ENCODE measurements at regions not wholly inside any gene's neighbourhood (a gene's known extent, or its start where the extent isn't known, plus 50 kb on each side); places are given as distances from the start of the nearest gene placed in this dataset.

DNA sequence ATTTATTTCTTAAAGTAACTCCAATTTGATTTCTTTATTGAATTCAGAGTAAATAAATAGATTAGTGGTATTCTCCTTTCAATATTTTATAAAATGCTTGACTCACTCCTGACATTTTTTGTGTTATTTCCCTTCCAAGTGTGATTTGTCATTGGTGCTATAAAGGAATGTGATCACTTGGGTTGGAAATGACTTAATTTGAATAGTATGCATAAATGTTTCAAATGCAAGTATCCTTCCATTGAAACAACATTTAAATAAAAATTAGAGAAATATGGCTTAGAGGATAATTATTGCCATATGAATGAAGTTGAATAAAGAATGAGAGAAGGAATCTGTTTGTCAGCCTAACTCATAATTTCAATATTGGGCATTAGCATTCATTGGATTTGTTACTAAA is 182.7 kb downstream of the PABPC4L start:
- no peak for DNase-seq

DNA sequence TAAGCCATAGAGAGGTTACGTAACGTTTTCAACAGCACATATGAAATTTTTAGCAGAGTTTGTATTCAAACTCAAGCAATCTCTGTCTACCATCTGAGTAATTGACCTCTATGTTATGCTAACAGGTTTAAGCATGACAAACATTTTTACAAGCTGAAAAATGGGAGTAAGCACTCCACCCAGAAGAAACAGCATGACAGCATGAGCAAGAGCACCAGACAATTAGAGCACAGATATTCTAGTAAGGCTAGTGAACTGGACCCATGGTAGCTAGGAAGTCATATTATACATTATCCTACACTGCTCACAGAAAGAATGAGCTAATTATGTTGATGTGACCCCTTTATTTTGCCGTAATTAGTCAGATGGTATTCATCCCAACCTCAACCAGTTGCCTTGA is 200.5 kb downstream of the PABPC4L start:
- DNase-seq, result no peak

DNA sequence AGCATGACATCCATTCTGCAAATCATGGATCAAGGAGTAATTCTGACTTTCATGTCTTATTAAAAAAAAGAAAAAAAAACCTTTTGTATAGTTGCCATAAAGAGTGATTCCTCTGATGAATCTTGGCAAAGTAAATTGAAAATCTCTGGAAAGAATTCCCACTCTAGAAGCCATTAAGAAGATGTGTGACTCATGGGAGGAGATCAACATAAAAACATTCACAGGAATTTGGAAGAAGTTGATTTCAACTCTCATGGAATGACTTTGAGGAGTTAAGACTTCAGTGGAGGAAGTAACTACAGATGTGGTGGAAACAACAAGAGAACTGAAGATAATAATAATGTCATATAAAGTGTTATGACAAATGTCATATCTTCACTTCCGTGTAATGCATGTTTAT is 204.2 kb downstream of the PABPC4L start:
- no peak for DNase-seq

DNA sequence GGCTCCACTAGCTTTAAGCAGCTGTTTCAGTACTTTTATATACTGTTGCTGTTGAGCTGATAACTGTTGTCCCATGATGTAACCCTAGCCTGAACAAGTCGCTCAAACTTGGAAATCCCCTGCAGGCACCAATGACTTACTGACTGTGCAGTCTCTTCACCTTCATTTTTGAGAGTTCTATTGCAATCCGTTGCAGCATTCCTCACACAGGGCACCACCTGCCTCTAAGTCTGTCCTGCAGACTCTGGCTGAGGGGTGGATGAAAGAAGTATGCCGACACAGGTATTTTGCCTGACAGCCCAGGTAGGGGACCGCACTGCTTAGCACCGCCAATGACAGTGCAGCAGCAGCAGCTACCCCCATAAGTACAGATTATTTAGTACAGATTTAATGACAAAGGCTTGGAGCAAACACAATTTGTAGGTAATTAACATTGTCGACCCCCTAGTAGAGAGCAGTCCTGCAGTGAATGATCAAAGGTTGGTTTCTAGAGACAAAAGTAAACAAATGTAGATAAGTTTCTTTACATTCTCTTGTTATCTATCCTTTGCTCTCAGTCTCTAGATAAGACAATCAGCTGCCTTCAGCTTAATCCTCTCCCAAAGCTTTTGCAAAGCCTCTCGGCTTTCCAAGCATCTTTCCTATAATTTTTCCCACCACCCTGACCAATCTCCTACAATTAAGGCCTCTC is 205.0 kb downstream of the PABPC4L start:
- no peak for DNase-seq

DNA sequence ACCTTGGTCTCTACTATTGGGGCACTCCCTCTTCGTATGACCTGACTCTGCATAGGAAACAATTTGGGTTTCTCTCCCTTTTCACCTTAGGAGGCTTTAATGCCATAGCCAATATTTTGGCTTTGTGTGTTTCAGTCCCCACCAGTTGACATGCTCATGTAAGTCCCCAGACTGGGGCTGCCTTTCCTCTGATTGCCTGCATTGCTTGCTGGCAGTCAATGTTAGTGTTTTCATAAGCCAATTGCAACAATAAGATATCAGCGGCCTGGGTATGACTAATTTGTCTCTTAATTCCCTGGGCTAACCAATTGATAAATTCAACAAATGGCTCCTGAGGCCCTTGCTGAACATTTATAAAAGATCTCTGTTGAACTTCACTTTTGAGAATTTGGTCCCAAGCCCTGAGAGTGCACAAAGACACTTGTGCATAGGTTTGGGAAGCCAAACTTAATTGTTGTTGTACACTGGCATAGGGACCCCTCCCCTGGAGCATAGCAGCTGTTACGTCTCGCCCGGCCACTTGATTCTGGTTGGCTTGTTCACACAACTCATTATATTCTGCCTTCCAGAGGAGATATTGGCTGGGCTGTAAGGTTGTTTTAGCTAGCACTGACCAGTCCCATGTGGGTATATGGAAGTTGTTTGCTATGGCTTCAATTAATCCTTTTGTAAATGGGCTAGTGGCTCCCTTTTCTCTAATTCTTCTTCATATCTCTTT is 206.2 kb downstream of the PABPC4L start:
- DNase-seq, result no peak

DNA sequence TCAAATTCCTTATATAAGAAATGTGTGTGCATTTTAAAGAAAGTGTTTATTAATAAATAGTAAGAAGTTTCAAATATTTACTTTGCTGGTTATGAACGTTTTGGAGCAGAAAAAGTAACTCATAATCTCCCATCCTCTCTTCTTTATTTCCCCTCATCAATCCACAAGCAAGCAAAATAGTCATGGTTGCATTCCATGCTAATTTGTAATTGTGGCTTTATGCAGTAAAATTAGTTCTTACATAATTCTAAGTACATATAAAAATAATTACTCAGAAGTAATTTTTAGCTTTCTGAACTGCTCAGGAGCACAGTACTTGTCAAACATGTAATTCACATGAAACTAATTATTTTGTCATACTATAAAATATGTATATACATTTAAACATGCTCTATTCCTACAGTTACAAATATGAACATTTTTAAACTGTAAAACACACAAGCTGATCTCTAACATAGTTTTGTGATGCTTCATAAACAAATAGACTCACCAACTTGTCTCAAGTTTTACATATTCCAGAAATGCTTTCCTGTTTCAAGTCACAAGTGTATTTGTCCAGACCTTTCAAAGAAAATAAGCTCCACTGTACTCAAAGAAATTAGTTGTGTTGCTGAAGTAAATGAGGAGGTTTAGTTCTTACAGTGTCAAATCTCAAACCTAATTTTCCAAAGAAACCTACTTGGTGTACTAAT is 218.9 kb downstream of the PABPC4L start:
- DNase-seq, result no peak

DNA sequence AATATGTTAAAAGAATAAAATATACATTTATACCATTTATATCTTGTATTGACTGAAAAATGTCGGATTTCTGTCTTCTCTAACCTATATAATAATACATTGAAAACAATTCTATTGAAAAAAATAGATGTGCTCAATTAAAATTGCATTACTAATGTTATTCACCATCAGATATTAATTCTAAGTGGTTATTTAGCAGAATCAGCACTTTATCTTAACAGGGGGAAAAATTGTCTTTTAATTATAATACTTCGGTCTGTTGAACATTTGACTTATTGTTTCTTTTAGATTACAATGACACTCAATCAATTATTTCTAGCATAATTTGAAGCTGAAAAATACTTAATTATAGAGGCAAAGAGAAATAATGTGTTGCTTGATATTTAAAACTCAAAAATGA is 220.3 kb downstream of the PABPC4L start:
- DNase-seq, result no peak

DNA sequence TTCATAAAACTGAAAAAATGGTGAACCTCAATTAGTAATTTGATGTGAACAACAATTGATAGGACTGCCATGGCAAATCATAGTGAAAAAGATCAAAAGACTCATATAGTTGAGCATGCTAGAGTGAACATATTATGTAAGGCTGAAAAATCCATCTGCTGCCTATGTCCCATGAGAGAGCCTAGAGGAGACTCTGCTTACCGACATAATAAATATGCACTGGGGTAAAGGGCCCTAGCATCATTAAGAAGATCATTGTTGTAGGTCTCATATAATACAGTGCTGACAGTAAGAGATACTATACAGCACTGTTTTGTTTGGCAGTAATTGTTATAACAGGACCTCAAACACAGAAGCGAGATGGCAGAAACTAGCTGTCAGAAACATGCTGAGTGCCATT is 229.0 kb downstream of the PABPC4L start:
- DNase-seq, result no peak

DNA sequence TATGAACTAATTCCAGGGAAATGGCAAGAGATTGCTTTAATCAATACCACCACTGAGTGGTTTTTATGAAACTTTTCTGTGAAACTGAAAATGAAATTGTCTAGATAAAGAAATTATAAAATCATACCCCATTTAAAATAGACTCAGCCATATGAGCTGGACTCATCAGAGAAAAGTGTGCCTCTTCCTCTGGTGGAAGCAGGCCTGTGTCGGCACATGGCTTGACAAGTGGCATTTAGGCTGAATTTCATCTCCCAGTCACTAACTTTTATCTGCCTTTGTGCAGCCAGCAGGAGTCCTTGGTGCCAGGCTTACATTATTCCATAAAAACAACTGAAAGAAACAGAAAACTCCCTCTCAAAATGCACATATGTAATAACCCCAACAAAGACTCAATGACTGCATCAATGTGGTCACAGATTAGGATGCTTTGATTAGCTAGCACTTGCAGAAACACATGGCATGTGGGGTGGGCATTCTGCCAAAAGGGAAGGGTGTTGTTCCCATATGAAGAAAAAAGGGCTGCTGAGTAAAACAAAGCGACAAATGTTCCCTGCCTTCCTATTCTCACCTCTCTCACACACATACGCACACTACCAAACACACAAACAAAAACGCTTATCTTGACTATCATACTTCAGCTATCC is 232.3 kb downstream of the PABPC4L start:
- no peak for DNase-seq

DNA sequence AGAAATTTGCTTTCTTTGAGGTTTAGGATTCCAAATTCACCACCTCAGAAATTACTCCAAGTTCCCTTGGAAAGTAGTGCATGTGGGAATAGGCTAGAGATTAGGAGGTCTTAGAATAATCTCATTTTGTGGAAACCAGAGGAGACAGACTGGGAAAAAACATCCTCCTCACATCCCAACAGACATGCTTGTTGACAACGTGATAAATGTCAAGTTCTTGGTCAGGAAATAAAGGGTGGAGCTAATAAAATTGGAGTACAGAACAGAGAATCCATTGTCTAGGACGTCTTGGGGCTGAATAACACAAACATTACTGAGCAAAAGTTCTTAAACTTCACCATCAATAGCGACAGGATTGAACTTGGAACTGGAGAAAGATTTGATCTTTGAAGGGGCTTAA is 233.4 kb downstream of the PABPC4L start:
- DNase-seq, result no peak

DNA sequence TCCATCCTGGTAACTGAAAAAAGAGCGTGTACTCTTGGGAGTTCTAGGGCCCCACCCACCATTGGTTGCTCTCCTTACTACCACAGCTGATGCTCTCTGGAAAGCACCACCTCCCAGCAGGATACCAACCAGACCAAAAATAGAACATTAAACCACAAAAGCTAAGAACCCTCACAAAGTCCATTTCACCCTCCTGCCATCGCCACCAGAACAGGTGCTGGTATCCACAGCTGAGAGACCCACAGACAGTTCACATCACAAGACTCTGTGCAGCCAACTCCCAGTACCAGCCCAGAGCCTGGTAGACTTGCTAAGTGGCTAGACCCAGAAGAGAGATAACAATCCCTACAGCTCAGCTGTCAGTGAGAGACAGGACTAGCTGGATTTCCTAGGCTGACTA is 240.6 kb downstream of the PABPC4L start:
- no peak for DNase-seq

DNA sequence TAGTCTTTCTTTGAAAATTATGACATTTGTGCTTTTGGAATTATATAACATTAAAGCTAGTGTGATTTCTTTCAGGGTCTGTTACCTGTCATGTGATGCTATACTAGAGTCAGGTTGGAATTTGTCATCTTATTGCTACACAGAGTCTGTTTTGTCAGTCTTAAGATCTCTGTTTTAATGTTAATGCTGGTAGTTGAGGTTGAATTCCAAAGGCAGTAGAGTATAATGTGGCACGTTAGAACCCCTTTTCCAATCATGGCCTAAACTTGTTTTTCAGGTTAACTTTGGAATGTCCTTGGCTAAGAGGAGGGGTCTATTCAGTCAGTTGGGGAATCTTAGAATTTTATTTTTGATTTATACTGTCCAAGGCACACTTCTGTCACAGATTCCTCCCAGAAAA is 258.5 kb downstream of the PABPC4L start:
- DNase-seq, result no peak

DNA sequence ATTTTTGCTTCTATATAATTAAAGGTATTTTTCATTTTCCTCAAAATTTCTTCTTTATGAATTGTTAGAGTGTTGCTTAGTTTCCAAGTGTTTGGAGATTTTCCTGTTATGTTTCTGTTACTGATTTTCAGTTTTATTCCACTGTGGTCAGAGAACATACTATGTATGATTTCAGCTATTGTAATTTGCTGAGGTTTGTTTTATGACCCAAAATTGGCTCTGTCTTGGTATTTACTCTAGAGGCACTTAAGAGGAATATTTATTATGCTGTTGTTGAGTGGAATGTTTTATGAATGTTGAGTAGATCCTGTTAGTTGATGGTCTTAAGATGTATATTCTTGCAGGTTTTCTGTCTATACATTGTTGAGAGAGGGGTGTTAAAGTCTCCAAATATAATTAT is 263.5 kb downstream of the PABPC4L start:
- DNase-seq, result no peak

DNA sequence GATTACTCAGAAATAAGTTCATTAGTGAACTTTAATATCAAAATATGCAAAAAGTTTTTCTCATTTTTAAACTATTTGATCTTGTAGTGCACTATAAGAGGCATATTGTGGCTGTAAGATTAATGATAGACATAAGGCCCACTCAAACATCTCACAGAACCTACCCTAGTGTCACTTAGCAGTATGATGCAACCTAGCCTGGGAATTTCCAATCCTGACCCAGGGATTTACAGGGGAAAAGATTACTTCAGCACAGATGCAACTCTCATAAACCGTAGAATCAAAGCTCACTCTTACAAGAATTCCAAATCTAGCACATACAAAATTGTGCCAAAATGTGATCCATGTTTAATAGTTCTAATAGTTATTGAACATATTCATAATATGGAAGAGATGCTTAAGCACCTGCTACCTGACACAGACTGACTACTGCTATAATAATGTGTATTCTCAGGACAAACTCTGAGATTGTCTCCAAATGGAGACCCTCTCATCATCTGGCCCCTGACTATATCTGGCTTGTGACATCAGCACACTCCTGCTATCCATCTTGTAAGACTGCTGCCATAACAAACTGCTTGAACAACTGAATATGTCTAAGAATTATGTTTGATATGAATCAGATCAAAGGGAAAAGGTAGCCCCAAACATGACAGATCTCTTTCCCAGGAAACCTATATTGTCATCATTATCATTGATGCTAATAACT is 271.9 kb downstream of the PABPC4L start:
- DNase-seq, result no peak

DNA sequence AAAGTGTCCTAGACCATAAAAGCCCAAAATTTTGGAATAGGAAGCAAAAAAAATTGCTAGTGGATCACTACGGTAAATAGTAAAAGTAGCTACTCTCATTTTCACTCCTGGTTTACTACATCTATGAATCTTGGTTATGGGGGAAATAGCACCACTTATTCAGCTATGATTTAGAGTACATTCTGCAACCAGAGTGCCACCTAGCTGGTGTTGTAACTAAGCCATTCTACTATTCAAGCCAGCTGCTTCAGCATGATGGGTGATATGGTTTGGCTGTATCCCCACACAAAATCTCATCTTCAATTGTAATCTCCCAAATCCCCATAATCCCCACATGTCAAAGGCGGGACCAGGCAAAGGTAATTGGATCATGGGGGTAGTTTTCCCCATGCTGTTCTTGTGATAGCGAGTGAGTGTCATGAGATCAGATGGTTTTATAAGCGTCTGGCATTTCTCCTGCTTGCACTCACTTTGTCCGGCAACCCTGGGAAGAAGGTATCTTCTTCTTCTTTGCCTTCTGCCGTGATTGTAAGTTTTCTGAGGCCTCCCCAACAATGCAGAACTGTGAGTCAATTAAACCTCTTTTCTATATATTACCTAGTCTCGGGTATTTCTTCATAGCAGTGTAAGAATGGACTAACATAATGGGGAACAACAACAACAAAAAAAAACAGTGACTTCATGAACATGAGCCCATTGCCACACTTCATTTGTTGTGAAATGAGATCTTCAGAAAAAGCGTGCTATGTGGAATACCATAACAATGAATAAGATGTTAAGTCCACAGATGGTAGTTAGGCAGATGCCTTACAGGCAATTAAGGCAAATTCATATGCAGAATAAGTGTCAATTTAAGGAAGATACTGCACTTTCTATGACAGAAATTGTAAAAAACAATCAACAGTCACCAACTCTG is 280.1 kb downstream of the PABPC4L start:
- DNase-seq, result no peak

DNA sequence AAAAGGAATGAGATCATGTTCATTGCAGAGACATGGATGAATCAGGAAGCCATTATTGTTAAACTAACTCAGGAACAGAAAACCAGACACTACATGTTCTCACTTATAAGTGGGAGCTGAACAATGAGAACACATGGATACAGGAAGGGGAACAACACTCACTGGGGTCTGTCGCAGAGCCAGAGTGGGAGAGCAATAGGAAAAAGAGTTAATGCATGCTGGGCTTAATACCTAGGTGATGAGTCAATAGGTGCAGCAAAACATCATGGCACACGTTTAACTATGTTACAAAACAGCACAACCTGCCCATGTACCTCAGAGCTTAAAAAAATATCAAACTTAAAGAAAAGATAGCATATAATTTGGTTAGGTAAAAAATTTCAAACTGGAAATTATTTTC is 281.4 kb downstream of the PABPC4L start:
- DNase-seq, result no peak

DNA sequence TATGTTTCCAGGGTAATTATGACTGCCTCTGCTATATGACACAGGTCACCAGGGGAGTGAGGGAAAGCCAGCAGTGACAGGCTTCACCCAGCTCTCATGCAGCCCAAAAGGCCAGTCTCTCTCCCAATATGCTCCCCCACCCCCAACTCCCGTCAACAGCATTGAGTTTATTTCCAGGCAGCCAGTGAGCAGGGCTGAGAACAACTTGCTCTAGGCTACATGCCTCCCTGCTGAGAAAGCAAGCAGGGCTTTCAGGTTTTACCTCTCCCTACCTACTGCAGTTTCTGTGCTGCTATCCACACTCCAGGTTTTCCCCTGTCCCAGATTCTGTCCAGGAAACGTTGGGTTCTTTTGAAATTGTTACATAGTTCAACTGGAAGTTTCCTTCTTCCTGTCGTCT is 291.4 kb downstream of the PABPC4L start:
- no peak for DNase-seq

DNA sequence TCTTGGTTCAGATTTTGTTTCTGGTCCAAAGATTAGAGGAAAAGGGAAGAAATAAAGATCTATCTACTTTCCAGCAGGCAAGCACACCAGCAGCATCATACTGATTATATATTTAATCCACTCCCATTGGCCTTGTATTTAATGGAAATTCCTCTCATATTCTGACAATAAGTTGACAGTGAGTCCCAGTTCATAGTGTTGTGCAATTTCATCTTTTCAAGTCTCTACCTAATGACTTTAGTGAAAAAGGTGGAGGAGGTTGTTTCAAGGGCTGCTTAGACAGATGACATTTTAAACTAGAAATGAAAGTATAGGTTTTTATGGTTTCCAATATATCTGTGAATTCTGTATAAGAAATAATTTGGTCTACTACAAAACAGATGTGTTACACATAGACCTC is 298.6 kb downstream of the PABPC4L start:
- no peak for DNase-seq

DNA sequence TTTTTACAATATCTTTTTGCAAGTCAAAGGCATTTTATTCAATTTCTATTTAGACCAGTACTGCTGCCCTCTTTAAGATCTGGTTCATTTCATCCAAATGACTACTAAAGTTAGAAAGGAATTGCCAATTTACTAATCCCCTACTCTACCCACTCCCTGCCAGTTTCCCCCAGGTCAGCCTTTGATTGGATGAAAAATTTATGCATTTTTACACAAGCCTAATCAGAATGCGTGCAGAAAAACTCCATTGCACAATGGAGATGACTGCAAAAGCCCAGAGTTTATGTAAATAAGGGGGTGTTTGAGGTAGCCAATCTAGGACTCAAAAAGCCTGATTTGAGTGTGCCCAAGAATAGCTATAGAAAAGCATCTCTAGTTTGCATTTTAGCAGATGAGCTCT is 310.6 kb downstream of the PABPC4L start:
- no peak for DNase-seq

DNA sequence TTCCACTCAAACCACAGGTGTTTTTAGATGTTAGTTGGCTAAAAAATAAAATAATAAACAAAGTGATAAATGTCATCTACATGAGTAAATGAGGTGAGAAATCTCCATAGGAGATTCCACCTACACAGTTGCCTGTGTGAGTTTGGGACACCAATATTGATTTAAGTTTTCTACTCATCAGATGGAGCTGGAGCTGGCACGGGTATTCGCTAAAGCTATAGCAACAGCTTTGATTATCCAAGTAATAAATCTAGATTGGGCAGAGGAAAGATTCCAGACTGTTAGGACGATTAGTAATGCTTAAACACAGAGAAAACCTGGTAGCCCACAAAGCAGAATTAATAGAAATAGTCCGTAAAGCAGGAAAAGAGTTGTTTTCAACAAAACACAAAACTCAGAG is 313.9 kb downstream of the PABPC4L start:
- no peak for DNase-seq

DNA sequence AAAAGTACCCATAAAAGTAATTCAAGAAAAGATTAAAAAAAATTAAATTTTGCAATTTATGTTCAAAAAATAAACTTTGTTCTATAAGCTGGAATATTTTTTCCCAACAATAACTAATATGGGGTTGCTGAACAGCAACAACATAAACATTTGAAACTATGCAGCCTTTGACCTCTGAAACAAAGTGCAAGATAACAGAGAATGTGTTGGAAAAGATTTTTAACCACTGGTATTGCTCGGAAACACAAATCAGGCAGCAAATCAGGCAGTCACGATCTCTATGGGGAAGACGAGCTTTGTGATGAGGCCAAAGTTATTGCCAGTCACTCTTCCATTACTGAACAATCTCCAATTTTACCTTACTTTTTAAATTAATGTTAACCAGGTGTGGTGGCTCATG is 332.1 kb downstream of the PABPC4L start:
- no peak for DNase-seq

DNA sequence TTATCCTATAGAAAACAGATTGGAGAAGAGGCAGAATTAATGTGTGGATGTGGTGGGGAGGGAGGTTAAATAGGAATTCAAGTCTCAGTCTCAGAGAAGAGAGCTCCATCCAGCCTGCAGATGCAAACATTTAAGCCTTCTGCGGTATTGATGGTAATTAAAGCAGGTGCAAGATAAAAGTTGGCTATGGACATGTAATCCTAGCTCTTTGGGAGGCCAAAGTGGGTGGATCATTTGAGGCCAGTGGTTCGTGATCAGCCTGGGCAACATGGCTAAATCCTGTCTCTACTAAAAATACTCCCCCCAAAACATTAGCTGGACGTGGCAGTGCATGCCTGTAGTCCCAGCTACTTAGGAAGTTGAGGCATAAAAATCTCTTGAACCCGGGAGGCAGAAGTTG is 332.7 kb downstream of the PABPC4L start:
- no peak for DNase-seq
